Fibroblast of pulmonary artery (primary cell): ENCODE measurements at regions not wholly inside any gene's neighbourhood (a gene's known extent, or its start where the extent isn't known, plus 50 kb on each side); places are given as distances from the start of the nearest gene placed in this dataset.
A peak's percentile ranks its signal among the peaks of the same experiment; 100 is the strongest.

ENCODE experiments used
- DNase-seq: peaks from one replicate; pipeline ENCODE4 v3.0.0-alpha.2; 2010; ENCODE audit warnings: low read depth
- H3K4me3 ChIP-seq: replicated peaks from 2 replicates; pipeline ENCODE4 v1.5.1; 2011; ENCODE audit warnings: low read depth, mild to moderate bottlenecking, control low read depth, low read length, moderate library complexity
- CTCF ChIP-seq: IDR thresholded peaks from 2 replicates; pipeline ENCODE4 v1.5.1; 2011; ENCODE audit warnings: mild to moderate bottlenecking, control low read depth, low read length, inconsistent platforms; ENCODE audit errors: missing control alignments

GRCh38 chr14:92254786-92255185 is 68.2 kb upstream of the SLC24A4 start:
- H3K4me3 ChIP-seq: no peak overlapping the region
- no peak for TF ChIP-seq CTCF
- peak; percentile 35 for DNase-seq

- DNase-seq: no peak
- TF ChIP-seq CTCF: no peak
- no peak overlapping the region for H3K4me3 ChIP-seq
These were observed 64.0 kb upstream of the SLC24A4 start for GRCh38 chr14:92258934-92259333.

- no peak for TF ChIP-seq CTCF
- no peak for DNase-seq
- H3K4me3 ChIP-seq: no peak overlapping the region
These were observed 63.2 kb upstream of the SLC24A4 start for GRCh38 chr14:92259613-92260357.

- TF ChIP-seq CTCF: no peak
- DNase-seq: no peak
These were observed 59.3 kb upstream of the SLC24A4 start for GRCh38 chr14:92263681-92264080.

GRCh38 chr14:92264195-92264594 is 58.8 kb upstream of the SLC24A4 start:
- DNase-seq: no peak
- no peak for TF ChIP-seq CTCF
- H3K4me3 ChIP-seq: no peak overlapping the region

More at GRCh38 chr14:92263681-92264080, 59.3 kb upstream of the SLC24A4 start:
- no peak overlapping the region for H3K4me3 ChIP-seq

GRCh38 chr14:92266216-92266615 is 56.7 kb upstream of the SLC24A4 start:
- H3K4me3 ChIP-seq: no peak overlapping the region
- no peak for DNase-seq
- no peak for TF ChIP-seq CTCF
